Tibial nerve (tissue), 4 donors: ENCODE measurements at regions not wholly inside any gene's neighbourhood (a gene's known extent, or its start where the extent isn't known, plus 50 kb on each side); places are given as distances from the start of the nearest gene placed in this dataset.

Experiments used
- DNase-seq, 2 donors: peaks; one replicate each; pipeline ENCODE4 v3.0.0-alpha.2; 2019; ENCODE audit warnings: low spot score in 2 of 2
- H3K27ac ChIP-seq, 4 donors: fragments of 200-600 bp; sonication (generic) in 3 of 4; one replicate each; pipeline ENCODE4 v1.5.1; 2017 to 2019; ENCODE audit warnings: mild to moderate bottlenecking in 1 of 4
- H3K27me3 ChIP-seq, 2 donors: fragments of 200-600 bp; sonication (generic) in 1 of 2; one replicate each; pipeline versions ENCODE4 v1.5.1 to v1.6.0; 2017 to 2019
- H3K36me3 ChIP-seq, 3 donors: fragments of 200-600 bp; sonication (generic); one replicate each; pipeline ENCODE4 v1.5.1; 2018 to 2019
- H3K4me1 ChIP-seq, 4 donors: fragments of 200-600 bp; sonication (generic) in 3 of 4; one replicate each; pipeline ENCODE4 v1.5.1; 2017 to 2019
- H3K4me3 ChIP-seq, 4 donors: fragments of 200-600 bp; sonication (generic) in 3 of 4; one replicate each; pipeline ENCODE4 v1.5.1; 2017 to 2019; ENCODE audit warnings: mild to moderate bottlenecking in 1 of 4, moderate library complexity in 1 of 4
- H3K9me3 ChIP-seq, 4 donors: fragments of 200-600 bp; sonication (generic) in 3 of 4; one replicate each; pipeline ENCODE4 v1.5.1; 2017 to 2019
- EP300 ChIP-seq, 2 donors: sonication (generic); formaldehyde crosslinking; IDR thresholded peaks; one replicate each; pipeline ENCODE4 v1.6.1; 2017; ENCODE audit warnings: antibody characterized with exemption in 2 of 2, mild to moderate bottlenecking in 1 of 2
- POLR2A ChIP-seq, 2 donors: fragments of 450-650 bp; IDR thresholded peaks; one replicate each; pipeline ENCODE4 v1.6.1; 2017; ENCODE audit warnings: antibody characterized with exemption in 2 of 2, mild to moderate bottlenecking in 2 of 2, moderate library complexity in 2 of 2
- WGBS, 2 donors: methylation state at CpG; one replicate each; pipeline ENCODE4 v1.1.5; 2018; 5-methylcytosine and 5-hydroxymethylcytosine counted together
- TF ChIP-seq, protein P1 (sequence below), 5 experiments: fragments of 200-600 bp in 3 of 5; fragments of 450-650 bp in 2 of 5; sonication (generic) in 3 of 5; IDR thresholded peaks; one replicate each; pipeline ENCODE4 v1.5.1; 2016 to 2019; ENCODE audit warnings: antibody characterized with exemption in 5 of 5, mild to moderate bottlenecking in 3 of 5, moderate library complexity in 2 of 5

DNA sequence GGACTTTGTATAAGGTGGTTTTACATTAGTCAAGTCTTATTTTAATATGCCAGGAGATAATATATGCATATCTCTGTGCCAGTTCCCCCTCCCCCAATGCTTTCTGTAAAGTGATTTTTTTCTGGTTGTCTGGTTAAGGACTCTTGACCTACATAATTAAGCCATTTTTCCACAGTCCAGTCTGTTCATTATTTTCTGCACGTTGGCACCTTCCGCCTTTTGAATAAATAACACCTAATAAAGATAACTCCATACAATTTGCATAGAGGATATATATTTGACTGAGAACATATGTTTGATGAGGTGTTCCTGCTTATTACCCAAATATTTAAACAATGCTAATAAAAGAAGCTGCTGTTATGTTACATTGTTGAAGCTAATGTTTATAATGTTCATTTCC is 320.9 kb downstream of the DMAC1 start:
- H3K4me3 ChIP-seq: no peak overlapping the region
- no peaks in the 10 kb centered on the region for H3K27me3 ChIP-seq
- WGBS, 2 donors: 81 to 82% methylated on average over 2 of the region's 2 CpGs
- no peak overlapping the region for H3K27ac ChIP-seq
- TF ChIP-seq EP300 (IDR thresholded peaks at IDR 0.05) (no peak), POLR2A (IDR thresholded peaks at IDR 0.05) (no peak)
- TF ChIP-seq, protein P1, sequence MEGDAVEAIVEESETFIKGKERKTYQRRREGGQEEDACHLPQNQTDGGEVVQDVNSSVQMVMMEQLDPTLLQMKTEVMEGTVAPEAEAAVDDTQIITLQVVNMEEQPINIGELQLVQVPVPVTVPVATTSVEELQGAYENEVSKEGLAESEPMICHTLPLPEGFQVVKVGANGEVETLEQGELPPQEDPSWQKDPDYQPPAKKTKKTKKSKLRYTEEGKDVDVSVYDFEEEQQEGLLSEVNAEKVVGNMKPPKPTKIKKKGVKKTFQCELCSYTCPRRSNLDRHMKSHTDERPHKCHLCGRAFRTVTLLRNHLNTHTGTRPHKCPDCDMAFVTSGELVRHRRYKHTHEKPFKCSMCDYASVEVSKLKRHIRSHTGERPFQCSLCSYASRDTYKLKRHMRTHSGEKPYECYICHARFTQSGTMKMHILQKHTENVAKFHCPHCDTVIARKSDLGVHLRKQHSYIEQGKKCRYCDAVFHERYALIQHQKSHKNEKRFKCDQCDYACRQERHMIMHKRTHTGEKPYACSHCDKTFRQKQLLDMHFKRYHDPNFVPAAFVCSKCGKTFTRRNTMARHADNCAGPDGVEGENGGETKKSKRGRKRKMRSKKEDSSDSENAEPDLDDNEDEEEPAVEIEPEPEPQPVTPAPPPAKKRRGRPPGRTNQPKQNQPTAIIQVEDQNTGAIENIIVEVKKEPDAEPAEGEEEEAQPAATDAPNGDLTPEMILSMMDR (IDR thresholded peaks at IDR 0.05): no peak
- no peaks in the 10 kb centered on the region for H3K36me3 ChIP-seq
- peaks cover 0 to 6% (median 0%) of the 10 kb centered on the region in 4 donors for H3K9me3 ChIP-seq
- DNase-seq: no peak
- no peaks in the 10 kb centered on the region for H3K4me1 ChIP-seq

DNA sequence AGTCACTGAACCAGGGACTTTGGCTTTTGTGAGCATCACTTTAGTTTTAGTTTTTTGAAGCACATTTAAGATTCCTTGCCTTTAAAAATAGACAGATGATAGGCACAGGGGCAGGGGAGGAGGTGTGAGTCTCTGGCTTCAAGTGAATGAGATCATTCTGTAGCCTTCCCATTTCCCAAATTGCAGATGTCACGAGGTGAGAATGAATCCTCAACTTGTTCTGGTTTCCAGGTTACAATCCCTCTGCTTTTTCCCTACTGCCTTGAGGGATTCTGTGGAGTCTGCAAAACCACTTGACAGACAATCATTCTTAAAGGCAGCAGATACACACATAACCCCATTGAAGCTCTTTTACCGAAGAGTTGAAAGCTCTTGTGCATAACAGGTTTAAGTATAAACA is 332.4 kb downstream of the DMAC1 start:
- no peaks in the 10 kb centered on the region for H3K27me3 ChIP-seq
- no peaks in the 10 kb centered on the region for H3K9me3 ChIP-seq
- no peak overlapping the region for H3K27ac ChIP-seq
- no peak overlapping the region for H3K4me3 ChIP-seq
- no peak for DNase-seq
- TF ChIP-seq POLR2A (IDR thresholded peaks at IDR 0.05): no peak
- TF ChIP-seq EP300 (IDR thresholded peaks at IDR 0.05): no peak
- TF ChIP-seq, protein P1 (IDR thresholded peaks at IDR 0.05): no peak
- no peaks in the 10 kb centered on the region for H3K36me3 ChIP-seq
- no peaks in the 10 kb centered on the region for H3K4me1 ChIP-seq
- 39 to 55% methylated on average over 2 of the region's 2 CpGs for WGBS, 2 donors

- Histone ChIP-seq H3K9me3 (no peaks in the 10 kb centered on the region), H3K27ac (no peak overlapping the region), H3K27me3 (no peaks in the 10 kb centered on the region), H3K4me1 (no peaks in the 10 kb centered on the region), H3K4me3 (no peak overlapping the region), H3K36me3 (no peaks in the 10 kb centered on the region)
- TF ChIP-seq EP300 (IDR thresholded peaks at IDR 0.05): no peak
- TF ChIP-seq POLR2A (IDR thresholded peaks at IDR 0.05): no peak
- TF ChIP-seq, protein P1 (IDR thresholded peaks at IDR 0.05): no peak
- 86 to 91% methylated on average over 4 of the region's 4 CpGs for WGBS, 2 donors
- no peak for DNase-seq
Observed at GRCh38 chr9:7461791-7462190, 337.8 kb downstream of the DMAC1 start.

DNA sequence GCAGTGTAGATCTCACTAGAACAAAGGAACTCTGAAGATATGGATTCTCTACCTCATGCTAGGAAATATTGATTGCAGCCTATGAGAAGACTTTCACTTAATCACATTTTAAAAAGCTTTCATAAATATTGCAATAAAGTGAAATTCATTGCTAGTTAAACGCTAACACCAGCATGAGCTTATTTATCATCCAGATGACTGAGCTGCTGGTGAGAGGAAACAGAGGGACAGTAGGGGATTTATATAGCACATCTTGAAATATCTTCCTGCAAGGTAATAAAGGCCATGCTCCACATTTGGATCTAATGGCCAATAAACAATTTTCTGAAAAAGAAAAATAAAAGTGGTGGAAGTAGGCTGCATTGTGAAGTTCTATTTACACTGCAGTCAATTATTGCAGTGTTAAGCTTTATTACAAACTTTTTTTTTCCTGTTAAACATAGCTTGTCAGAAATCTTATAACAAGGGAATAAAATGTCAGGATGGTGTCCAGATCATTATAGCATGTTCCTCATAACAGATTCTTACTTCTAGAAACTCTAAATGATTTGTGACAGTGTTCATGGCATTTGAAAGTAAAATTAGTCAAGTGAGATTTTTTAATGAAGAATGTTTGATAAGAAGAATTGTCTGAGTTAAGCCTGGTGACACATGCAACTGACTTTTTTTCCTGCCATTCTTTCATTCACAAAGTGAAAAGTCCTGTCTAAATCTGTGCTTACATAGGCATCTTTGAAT is 342.6 kb downstream of the DMAC1 start:
- no peak for DNase-seq
- Histone ChIP-seq H3K4me3 (no peak overlapping the region), H3K27me3 (no peaks in the 10 kb centered on the region), H3K27ac (no peak overlapping the region), H3K4me1 (peaks cover 0 to 4% (median 0%) of the 10 kb centered on the region in 4 donors), H3K9me3 (no peaks in the 10 kb centered on the region), H3K36me3 (no peaks in the 10 kb centered on the region)
- WGBS, 2 donors: 58 to 71% methylated on average over 1 of the region's 1 CpG
- TF ChIP-seq POLR2A (IDR thresholded peaks at IDR 0.05): no peak
- TF ChIP-seq, protein P1 (IDR thresholded peaks at IDR 0.05): no peak

GRCh38 chr9:7456377-7456776 is 343.2 kb downstream of the DMAC1 start:
- Histone ChIP-seq H3K36me3 (no peaks in the 10 kb centered on the region), H3K4me3 (no peak overlapping the region), H3K27ac (no peak overlapping the region), H3K4me1 (peaks cover 0 to 4% (median 0%) of the 10 kb centered on the region in 4 donors), H3K27me3 (no peaks in the 10 kb centered on the region), H3K9me3 (no peaks in the 10 kb centered on the region)
- WGBS, 2 donors: 35 to 41% methylated on average over 2 of the region's 2 CpGs
- TF ChIP-seq EP300 (IDR thresholded peaks at IDR 0.05): no peak
- DNase-seq: no peak
